Gastroesophageal sphincter (tissue), 3 donors: ENCODE measurements at regions not wholly inside any gene's neighbourhood (a gene's known extent, or its start where the extent isn't known, plus 50 kb on each side); places are given as distances from the start of the nearest gene placed in this dataset.

ENCODE experiments used
- CTCF ChIP-seq, 4 experiments: fragments of 200-600 bp in 2 of 4; fragments of 450-650 bp in 2 of 4; sonication (generic) in 1 of 4; IDR thresholded peaks; one replicate each; pipeline ENCODE4 v1.5.1; 2017 to 2019; ENCODE audit warnings: antibody characterized with exemption in 4 of 4, mild to moderate bottlenecking in 2 of 4, moderate library complexity in 2 of 4
- EP300 ChIP-seq: sonication (generic); formaldehyde crosslinking; IDR thresholded peaks from one replicate; pipeline ENCODE4 v1.6.1; 2017; ENCODE audit warnings: antibody characterized with exemption, mild to moderate bottlenecking
- POLR2A ChIP-seq, 2 donors: fragments of 450-650 bp; IDR thresholded peaks; one replicate each; pipeline ENCODE4 v1.6.1; 2017; ENCODE audit warnings: antibody characterized with exemption in 2 of 2, mild to moderate bottlenecking in 2 of 2, moderate library complexity in 1 of 2
- POLR2AphosphoS5 ChIP-seq: sonication (generic); formaldehyde crosslinking; IDR thresholded peaks from one replicate; pipeline ENCODE4 v1.6.1; 2017; ENCODE audit warnings: antibody characterized with exemption

DNA sequence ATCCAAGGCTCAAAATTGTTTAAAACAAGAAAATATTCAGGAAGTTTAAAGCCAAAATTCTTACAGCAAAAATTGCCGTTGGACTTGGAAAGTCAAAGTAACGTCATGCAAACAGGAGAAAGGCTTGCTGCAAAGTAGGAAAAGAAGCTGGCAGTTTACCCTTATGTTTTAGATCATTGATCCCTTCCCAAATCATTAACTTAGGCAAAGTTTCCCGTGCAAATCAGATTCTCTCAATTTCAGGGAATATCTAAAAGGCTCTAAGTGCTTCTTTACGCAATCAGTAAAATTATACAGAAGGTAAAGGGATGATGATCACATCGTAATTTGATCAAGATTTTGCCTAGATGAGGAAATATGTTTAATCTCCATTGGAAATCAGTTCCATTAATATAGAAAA lies 197.5 kb downstream of the ALDH8A1 start:
- TF ChIP-seq POLR2A (IDR thresholded peaks at IDR 0.05) (no peak), POLR2AphosphoS5 (no peak), EP300 (no peak), CTCF (IDR thresholded peaks at IDR 0.05) (no peak)
